Sciatic nerve (tissue), 2 donors: ENCODE measurements at regions not wholly inside any gene's neighbourhood (a gene's known extent, or its start where the extent isn't known, plus 50 kb on each side); places are given as distances from the start of the nearest gene placed in this dataset.
A peak's percentile ranks its signal among the peaks of the same experiment; 100 is the strongest.
"Not testable (repeated sequence)": the region's sequence is repeated elsewhere in the genome, so short reads cannot be mapped to it uniquely, and the experiment has no call there.

Experiments
- ATAC-seq: fragments of 200-7000 bp; cut with Tn5 transposase; one replicate; pipeline ENCODE4 v1.9.1; 2020; ENCODE audit warnings: mild to moderate bottlenecking, moderate library complexity
- DNase-seq: peaks from one replicate; pipeline ENCODE4 v3.0.0-alpha.2; 2020; ENCODE audit warnings: low spot score
- intact Hi-C: fragments of 100-400 bp; cut with DNase I; formaldehyde crosslinking; loops from one replicate; pipeline ENCODE4 v1.14.2; 2022
- donor health status: DM: no; HTN: no; CAD: no.
- donor health status: DM: no; HTN: no; CAD: no.

- DNase-seq (no peak), ATAC-seq (no peak)
- intact Hi-C loops, result no loop called here
Measured at GRCh38 chr7:46611508-46611907, 690.4 kb upstream of the IGFBP3 start.

- ATAC-seq, result peak; percentile 49
- intact Hi-C loops, result no loop called here
- DNase-seq, result no peak
Measured at GRCh38 chr7:46610746-46611145, 689.7 kb upstream of the IGFBP3 start.

DNA sequence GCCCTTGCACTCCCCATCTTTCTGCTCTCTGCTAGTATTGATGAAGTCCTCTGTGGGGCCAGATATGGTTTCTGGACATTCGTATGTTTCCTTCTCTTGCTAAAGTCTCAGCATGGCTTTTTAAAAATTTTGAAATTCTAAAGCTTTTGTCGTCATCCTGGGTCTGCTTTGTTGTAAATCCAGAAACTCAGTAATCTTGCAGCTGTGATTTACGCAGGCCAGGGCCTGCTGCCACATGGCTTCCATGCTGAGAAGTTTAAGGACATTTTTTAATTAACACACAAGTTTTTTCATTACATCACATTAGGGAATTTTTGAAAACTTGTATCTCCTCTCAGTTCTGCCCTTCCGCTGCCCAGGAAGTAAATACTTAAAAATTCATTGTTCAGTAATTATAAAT is 686.1 kb upstream of the IGFBP3 start:
- intact Hi-C loops, result no loop called here
- no peak for DNase-seq
- ATAC-seq, result no peak

- DNase-seq (no peak), ATAC-seq (no peak)
- intact Hi-C loops, result no loop called here
Measured at GRCh38 chr7:46606761-46607160, 685.7 kb upstream of the IGFBP3 start.

GRCh38 chr7:46604241-46604661 is 683.2 kb upstream of the IGFBP3 start:
- DNase-seq, result no peak
- intact Hi-C loops, result no loop called here
- peak; percentile 24 for ATAC-seq

- intact Hi-C loops, result no loop called here
- ATAC-seq, result peak; percentile 96
- peak; percentile 75 for DNase-seq
Measured at GRCh38 chr7:46603780-46604179, 682.7 kb upstream of the IGFBP3 start.

GRCh38 chr7:46603296-46603752 is 682.3 kb upstream of the IGFBP3 start:
- ATAC-seq, result peak; percentile 66
- no peak for DNase-seq
- intact Hi-C loops, result no loop called here

GRCh38 chr7:46600340-46600739 is 679.3 kb upstream of the IGFBP3 start:
- intact Hi-C loops, result no loop called here
- no peak for DNase-seq
- ATAC-seq, result peak; percentile 68

- DNase-seq, ATAC-seq, intact Hi-C loops: not testable (repeated sequence)
Measured at GRCh38 chr7:46594831-46595230, 673.8 kb upstream of the IGFBP3 start.

GRCh38 chr7:46590918-46591905 is 670.1 kb upstream of the IGFBP3 start:
- not testable (repeated sequence) for ATAC-seq

GRCh38 chr7:46589286-46589685 is 668.2 kb upstream of the IGFBP3 start:
- no peak for DNase-seq
- ATAC-seq, result no peak
- intact Hi-C loops, result no loop called here

More at GRCh38 chr7:46590918-46591905, 670.1 kb upstream of the IGFBP3 start:
- intact Hi-C loops, DNase-seq: not testable (repeated sequence)

DNA sequence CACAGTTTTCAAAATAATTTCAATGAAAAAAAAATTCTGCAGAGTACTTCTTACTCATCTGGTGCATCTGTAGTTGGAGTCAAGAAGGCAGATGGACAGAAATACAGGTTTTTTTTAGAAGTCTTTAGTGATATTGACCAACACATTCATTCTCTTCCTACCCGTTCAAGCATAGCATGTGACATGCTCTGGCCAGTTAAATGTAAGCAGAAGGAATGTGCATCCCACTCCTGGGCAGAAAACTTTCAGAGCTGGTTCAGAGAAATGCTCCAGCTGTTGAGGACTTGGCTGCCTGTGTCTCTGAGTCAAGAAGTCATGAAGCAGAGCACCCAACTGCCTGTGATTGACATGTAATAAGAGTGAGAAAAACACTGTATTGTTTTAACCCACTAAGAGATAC is 665.3 kb upstream of the IGFBP3 start:
- intact Hi-C loops, result no loop called here
- no peak for DNase-seq
- no peak for ATAC-seq

DNA sequence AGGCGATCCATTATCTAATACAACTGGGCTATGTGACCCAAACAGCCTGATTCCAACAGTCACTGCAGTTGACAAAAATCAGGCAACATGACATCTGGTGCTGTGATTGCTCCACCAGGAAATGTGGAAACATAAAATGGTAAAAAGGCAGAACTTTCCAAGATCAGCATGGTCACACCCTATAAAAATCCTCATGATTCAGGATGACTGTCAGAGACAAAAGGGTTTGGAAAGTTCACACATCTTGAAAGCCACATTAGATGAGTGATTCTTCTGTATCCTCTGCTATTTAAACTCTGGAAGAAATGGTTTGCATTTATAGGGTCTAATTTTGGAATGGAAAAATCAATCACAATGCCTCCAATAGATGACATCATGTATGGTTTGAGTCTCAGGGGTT is 662.6 kb upstream of the IGFBP3 start:
- intact Hi-C loops, result no loop called here
- ATAC-seq, result peak; percentile 49
- no peak for DNase-seq

- intact Hi-C loops, result no loop called here
- no peak for DNase-seq
- no peak for ATAC-seq
Measured at GRCh38 chr7:46581268-46581667, 660.2 kb upstream of the IGFBP3 start.

- DNase-seq, result no peak
- ATAC-seq, result no peak
- intact Hi-C loops, result no loop called here
Measured at GRCh38 chr7:46580766-46581165, 659.7 kb upstream of the IGFBP3 start.

GRCh38 chr7:46577394-46577793 is 656.3 kb upstream of the IGFBP3 start:
- intact Hi-C loops, result no loop called here
- ATAC-seq, result no peak
- DNase-seq, result no peak

GRCh38 chr7:46576950-46577349 is 655.9 kb upstream of the IGFBP3 start:
- ATAC-seq (no peak), DNase-seq (no peak)
- intact Hi-C loops, result no loop called here

GRCh38 chr7:46572691-46573090 is 651.6 kb upstream of the IGFBP3 start:
- ATAC-seq (no peak), DNase-seq (no peak)
- intact Hi-C loops, result no loop called here

DNA sequence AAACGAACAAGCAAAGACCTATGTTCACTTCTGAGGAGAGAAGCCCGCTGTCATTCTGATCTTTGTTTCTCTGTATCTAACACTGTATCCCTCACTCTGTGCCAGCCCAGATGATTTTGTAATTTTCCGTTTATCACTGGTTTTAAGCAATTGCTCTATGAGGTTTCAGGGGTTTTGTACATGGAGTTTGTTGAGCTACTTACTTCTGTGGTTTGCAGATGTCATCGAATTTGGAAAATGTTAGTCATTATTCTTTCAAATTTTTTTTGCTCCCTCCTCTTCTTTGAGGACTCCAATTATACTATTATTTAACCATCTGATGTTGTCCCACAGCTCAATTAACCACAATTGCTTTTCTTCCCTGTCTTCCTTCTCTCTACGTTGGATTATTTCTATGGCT is 650.9 kb upstream of the IGFBP3 start:
- intact Hi-C loops, result no loop called here
- no peak for DNase-seq
- ATAC-seq, result no peak

- intact Hi-C loops, result no loop called here
- ATAC-seq, result no peak
Measured at GRCh38 chr7:46569133-46569465, 648.0 kb upstream of the IGFBP3 start.

More at GRCh38 chr7:46569133-46569465, 648.0 kb upstream of the IGFBP3 start:
- DNase-seq, result no peak
